ENCODE measurements at regions not wholly inside any gene's neighbourhood (a gene's known extent, or its start where the extent isn't known, plus 50 kb on each side); places are given as distances from the start of the nearest gene placed in this dataset.

- intact Hi-C loops (cut with DNase I; ENCODE audit: low total_unique reads), result no loop called here
- Histone ChIP-seq H3K36me3 (ENCODE audit: low read depth, missing control alignments) (no peaks in the 10 kb centered on the region), H3K9me3 (no peaks in the 10 kb centered on the region), H3K4me1 (no peaks in the 10 kb centered on the region), H3K27ac (no peak overlapping the region), H3K27me3 (no peaks in the 10 kb centered on the region), H3K4me3 (no peak overlapping the region)
- WGBS, 2 donors, result 70 to 73% methylated on average over 8 of the region's 8 CpGs
- no peak for DNase-seq
- no peak for TF ChIP-seq POLR2A (IDR thresholded peaks at IDR 0.05)
- TF ChIP-seq CTCF (IDR thresholded peaks at IDR 0.05), result no peak
Observed at GRCh38 chr6:90350689-90351554, 54.3 kb upstream of the BACH2 start.

- no peak overlapping the region for H3K4me3 ChIP-seq
- H3K36me3 ChIP-seq (ENCODE audit: low read depth, missing control alignments), result no peaks in the 10 kb centered on the region
- H3K4me1 ChIP-seq, result no peaks in the 10 kb centered on the region
- no peak for DNase-seq
- intact Hi-C loops (cut with DNase I; ENCODE audit: low total_unique reads), result no loop called here
- 92 to 94% methylated on average over 2 of the region's 2 CpGs for WGBS, 2 donors
- H3K27ac ChIP-seq, result no peak overlapping the region
- no peak for TF ChIP-seq POLR2A (IDR thresholded peaks at IDR 0.05)
- no peak for TF ChIP-seq CTCF (IDR thresholded peaks at IDR 0.05)
- no peaks in the 10 kb centered on the region for H3K27me3 ChIP-seq
- H3K9me3 ChIP-seq, result no peaks in the 10 kb centered on the region
Observed at GRCh38 chr6:90347411-90347851, 50.8 kb upstream of the BACH2 start.

GRCh38 chr6:90346729-90347128 lies 50.1 kb upstream of the BACH2 start:
- intact Hi-C loops (cut with DNase I; ENCODE audit: low total_unique reads), result no loop called here
- 86 to 89% methylated on average over 6 of the region's 6 CpGs for WGBS, 2 donors

More at GRCh38 chr6:90346729-90347128, 50.1 kb upstream of the BACH2 start:
- Histone ChIP-seq H3K27ac (no peak overlapping the region), H3K4me1 (no peaks in the 10 kb centered on the region), H3K36me3 (ENCODE audit: low read depth, missing control alignments) (no peaks in the 10 kb centered on the region), H3K9me3 (no peaks in the 10 kb centered on the region), H3K4me3 (no peak overlapping the region), H3K27me3 (no peaks in the 10 kb centered on the region)
- DNase-seq, result no peak
- TF ChIP-seq CTCF (IDR thresholded peaks at IDR 0.05) (no peak), POLR2A (IDR thresholded peaks at IDR 0.05) (no peak)
